GM21825 (cell line): ENCODE measurements at regions not wholly inside any gene's neighbourhood (a gene's known extent, or its start where the extent isn't known, plus 50 kb on each side); places are given as distances from the start of the nearest gene placed in this dataset.
"Not testable (repeated sequence)": the region's sequence is repeated elsewhere in the genome, so short reads cannot be mapped to it uniquely, and the experiment has no call there.

Experiments used
- ATAC-seq: cut with Tn5 transposase; IDR thresholded peaks from one replicate; pipeline ENCODE4 v1.9.1; 2021; ENCODE audit warnings: mild to moderate bottlenecking, moderate library complexity; ENCODE audit not compliant: unreplicated experiment

DNA sequence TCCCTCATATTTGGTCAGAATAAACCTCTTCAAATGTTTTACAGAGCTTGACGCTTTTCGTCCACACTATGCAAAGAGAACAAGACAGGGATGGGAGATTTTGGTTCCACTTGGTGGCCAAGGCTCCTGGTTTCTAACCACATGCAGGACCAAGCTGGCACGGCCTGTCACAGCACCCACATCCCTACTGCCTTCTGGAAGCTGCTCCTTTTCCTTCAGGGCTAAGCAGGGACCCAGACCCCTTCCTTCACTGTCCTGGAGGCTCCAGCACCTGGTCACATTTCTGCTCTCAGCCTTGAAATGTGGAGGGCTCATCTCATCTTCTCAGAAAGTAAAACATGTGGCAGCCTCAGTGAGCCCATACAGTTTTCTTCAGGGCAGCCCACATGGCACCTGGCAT, 50.4 kb upstream of the ARHGEF7 start:
- no peak for ATAC-seq

DNA sequence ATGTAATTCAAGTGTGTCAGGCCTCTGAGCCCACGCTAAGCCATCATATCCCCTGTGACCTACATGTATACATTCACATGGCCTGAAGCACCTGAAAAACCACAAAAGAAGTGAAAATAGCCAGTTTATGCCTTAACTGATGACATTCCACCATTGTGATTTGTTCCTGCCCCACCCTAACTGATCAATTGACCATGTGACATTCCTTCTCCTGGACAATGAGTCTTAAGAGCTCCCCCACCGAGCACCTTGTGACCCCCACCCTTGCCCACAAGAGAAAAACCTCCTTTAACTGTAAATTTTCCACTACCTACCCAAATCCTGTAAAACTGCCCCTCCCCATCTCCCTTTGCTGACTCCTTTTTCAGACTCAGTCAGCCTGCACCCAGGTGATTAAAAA, 52.1 kb upstream of the ARHGEF7 start:
- no peak for ATAC-seq

DNA sequence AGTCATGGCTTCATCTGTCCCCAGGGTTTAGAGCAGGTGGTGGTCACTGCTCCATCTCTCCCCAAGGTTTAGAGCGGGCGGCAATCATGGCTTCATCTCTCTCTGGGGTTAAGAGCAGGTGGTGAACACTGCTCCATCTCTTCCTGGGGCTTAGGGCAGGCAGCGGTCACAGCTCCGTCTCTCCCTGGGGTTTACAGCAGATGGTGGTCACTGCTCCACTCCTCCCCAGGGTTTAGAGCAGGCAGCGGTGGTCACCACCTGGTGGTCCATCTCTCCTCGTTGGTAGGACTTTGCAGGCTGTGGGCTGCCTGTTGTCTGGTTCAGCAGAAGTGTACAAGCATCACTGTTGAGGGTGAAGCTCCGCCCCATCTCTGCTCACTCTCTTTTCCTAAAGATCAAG, 52.8 kb upstream of the ARHGEF7 start:
- ATAC-seq: no peak

DNA sequence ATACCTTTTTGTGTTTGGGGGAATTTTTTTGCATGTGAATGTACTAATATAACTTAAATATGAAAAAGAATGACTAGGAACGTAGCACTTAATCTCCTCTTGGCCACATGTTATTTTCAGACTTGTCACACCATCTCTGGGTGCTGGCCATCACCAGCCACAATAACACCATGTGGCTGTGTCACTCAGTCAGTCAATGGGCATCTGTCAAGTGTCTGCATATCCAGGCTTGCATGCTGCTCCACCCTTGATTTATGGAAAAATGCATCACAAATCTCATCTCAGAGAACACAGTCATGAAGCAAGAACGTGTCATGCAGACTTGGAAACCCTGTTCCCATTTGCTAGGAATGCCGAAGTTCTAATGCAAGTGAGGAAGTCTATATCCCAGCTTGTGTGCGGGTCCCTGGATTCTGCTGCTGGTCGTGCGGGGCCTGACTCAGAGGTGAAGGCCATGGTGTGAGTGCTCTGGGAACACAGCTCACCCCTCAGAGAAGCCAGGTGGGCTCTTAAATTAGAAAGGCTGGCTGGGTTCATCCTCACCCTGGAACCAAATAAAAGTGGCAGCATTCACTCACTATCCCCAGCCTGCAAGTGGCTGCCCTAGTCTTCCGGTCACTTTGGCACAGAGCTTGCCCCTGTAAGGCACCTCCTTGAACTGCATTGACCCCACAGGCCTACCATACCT, 53.6 kb upstream of the ARHGEF7 start:
- no peak for ATAC-seq

DNA sequence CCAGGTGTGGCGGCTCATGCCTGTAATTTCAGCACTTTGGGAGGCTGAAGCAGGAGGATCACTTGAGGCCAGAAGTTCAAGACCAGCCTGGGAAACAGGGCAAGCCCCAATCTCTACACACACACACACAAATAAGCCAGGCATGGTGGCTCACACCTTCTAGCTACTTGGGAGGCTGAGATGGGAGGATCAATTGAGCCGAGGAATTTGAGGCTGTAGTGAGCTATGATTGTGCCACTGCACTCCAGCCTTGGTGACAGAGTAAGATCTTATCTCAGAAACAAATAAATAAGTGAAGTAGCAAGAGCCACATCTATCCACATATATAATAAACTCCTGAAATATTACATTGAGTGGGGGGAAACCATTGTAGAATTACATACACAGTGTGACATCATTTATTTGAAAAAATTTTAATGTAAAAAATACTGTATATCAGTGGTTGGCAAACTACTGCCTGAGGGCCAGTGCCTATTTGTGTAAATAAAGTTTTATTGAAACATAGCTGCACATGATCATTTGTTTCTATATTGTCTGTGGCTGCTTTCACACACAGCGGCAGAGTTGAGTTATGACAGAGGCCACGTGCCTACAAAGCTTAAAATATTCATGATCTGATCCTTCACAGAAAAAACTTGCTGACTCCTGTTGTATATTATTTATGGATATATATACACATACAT, 54.7 kb upstream of the ARHGEF7 start:
- ATAC-seq: no peak

DNA sequence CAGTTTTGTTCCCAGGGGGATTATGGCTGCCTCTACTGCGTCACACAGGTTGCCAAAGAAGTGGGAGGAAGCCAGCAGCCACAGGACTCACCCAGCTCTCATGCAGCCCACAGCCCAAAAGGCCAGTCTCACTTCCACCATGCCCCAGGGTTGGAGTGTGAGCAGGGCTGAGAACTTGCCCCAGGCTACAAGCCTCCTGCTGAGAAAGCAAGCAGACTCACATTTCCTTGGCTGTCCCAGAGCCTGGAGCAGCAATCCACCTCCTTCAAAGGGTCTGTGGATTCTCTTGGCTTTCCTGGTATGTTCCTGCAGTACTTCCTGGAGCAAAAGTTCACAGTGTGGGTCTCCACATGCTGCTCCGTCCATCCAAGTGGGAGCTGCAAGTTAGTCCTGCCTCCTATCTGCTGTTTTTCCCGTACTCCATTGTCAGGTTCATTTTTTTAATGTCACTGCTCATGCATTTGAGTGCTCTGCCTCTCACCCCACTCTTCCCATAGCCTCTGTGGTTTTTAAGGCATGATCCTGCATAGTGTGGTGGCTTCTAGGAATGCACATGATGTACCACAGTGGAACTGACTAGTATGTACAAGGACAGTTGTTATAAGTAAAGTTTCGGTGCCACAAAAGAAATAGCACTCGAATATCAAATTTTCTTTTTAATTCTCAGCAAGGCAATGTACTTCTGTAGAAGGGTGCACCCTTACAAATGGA, 56.2 kb upstream of the ARHGEF7 start:
- no peak for ATAC-seq

DNA sequence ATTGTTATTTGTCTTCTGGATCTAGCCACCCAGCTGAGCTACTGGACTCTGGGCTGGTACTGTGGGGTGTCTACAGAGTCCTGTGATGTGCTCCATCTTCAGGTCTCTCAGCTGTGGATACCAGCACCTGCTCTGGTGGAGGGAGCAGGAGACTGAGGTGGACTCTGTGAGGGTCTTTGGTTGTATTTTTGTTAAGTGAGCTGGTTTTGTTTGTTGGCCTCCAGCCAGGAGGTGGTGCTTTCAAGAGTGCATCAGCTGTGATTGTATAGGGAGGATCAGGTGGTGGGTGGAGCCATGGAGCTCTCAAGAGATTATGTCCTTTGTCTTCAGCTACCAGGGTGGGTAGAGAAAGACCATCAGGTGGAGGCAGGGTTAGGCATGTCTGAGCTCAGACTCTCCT, 56.8 kb upstream of the ARHGEF7 start:
- ATAC-seq: not testable (repeated sequence)

DNA sequence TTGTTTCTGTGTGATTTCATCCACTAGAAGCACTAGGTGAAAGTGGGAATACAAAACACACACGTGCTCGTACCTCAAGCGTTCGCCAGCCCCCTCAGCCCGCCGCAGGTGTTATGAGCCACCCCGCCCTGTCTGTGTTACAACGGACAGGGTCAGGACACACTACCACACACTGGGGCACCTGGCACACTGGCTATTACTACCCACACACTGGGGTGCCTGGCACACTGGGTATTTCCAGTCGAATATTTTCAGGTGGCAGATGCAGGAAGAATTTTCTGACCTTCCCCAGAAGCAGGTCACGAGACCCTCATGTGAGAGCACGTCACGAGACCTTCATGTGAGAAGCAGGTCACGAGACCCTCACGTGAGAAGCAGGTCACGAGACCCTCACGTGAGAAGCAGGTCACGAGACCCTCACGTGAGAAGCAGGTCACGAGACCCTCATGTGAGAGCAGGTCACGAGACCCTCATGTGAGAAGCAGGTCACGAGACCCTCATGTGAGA, 63.3 kb upstream of the ARHGEF7 start:
- ATAC-seq: not testable (repeated sequence)

DNA sequence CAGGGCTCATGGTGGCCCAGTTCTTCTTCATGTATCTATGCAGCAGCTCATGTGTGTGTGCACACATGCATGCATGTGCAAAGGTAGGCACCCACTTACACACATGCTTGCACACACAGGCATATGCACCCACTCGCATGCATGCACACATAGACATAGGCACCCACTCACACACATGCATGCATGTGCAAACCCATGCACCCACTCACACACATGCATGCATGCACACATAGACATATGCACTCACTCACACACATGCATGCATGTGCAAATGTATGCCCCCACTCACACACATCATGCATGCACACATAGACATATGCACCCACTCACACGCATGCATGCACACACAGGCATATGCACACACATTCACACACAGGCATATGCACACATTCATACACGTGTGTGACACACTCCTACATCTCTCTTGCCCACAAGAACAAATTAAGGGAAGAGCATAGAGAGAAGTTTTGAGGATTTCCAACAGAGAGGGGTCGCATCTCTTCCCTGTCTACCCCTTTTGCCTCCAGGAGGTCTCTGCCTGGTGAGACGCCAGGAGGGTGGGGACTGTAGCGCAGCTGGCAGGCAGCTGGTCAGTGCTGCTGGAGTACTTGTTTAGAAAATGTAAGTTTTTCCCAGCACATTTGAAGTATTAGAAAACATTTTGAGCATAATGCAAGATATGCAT, 63.9 kb upstream of the ARHGEF7 start:
- no peak for ATAC-seq

DNA sequence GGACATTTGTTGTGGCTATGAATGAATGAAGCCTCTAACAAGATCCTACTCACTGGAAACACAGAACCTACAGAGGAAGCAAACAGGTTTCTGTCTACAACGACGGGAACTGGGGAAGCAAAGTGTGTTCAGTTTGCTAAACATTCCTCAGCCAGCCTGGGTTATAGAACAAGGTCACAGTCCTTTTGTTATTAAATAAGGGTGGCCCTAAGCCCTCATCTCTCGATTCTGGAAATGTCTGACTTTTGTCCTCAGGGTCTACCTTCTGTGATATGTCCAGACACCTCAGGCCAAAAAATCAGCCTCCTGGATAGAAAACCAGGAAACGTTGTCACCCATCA, 64.6 kb upstream of the ARHGEF7 start:
- no peak for ATAC-seq

DNA sequence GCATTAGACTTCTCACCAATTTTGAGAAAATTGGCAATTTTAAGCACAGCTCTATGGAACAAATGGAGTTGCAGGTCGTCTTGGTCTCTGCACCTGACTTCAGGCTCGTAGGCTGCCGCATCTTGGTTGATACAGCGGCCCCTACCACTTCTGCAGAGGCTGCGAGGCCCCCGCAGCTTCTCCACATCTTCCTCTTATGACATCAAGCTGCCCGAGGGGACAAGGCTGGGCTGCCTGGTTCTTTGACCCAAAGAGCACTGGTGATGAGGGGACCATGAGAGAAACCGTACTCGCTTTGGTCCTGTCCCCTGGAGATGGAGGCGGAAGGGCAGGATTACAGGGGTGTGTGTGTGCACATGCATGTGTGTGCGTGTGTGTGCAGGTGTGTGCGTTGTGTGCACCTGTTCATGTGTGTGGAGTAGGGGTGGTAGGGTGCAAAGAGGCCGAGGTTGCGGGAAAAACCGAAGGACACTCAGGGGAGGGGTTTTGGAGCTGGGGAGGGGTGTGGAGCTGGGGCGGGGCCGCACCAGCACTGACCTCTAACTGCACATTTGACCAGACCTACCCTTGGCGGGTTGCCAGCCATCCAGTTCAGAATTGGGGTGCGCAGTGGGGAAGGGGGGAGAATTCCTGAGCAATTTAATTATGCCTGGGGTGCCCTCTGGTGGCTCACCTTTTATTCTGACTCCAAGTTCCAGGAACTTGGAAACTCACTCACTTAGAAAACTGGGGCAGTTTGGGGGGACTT, 65.1 kb upstream of the ARHGEF7 start:
- ATAC-seq: no peak

DNA sequence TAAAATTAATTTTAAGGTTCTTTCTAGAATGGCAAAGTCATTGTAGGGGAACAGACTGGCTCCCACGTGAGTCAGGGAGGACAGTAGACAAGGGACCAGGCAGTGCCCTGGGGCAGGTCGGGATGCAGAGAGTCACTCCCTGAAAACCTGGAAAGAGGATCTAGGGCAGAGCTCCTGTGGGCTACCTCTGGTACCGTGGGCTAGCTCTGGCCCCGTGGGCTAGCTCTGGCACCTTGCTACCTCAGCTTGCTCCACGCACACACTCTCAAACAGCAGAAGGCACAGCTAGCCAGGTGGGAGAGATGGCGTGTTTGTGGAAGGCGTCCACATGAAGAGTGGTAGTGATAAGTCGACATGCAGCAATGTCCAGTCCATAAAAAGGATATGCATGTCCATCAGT, 66.7 kb upstream of the ARHGEF7 start:
- ATAC-seq: no peak

DNA sequence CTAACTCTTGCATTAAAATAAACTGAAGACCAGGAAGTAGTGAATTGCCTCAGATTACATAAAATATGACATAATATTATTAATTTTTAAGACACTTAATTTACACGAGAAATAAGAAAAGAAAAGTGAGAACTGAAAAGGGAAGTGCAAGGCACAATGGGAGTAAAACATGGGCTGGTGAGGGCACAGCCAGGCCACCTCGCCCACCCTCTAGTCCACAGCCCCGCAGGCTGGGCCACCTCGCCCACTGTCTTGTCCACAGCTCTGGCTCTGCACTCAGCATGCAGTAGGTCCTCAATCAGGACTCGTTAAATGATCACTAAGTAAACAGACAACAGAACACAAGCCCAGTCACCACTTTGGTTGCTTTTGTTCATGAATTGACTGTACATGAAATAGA, 67.8 kb upstream of the ARHGEF7 start:
- ATAC-seq: no peak

DNA sequence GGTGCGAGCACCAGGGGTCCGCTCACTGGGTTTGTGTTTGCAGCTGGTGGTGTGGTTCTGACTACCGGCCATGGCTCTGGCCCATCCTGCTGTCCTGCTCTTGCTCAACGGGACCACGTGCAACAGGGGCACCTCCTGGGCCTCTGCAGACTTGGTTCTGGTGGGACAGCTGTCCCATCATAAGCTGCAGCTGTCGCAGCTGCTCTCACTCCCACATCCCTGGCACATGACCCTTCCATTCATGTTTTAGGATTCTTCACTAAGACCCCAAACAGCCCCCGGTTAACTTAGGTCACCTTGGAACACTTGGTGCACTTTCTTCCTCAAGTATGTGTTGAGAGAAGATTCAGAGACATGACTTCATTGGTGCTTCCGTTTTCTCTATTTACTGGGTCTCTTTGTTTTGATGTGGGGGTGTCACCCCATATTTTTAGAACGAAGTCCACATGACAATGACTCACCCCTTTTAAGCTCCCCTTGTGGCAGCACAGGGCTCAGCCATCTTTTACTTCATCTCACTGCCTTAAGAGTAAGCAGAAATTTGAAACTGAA, 68.4 kb upstream of the ARHGEF7 start:
- ATAC-seq: peak; percentile 61

DNA sequence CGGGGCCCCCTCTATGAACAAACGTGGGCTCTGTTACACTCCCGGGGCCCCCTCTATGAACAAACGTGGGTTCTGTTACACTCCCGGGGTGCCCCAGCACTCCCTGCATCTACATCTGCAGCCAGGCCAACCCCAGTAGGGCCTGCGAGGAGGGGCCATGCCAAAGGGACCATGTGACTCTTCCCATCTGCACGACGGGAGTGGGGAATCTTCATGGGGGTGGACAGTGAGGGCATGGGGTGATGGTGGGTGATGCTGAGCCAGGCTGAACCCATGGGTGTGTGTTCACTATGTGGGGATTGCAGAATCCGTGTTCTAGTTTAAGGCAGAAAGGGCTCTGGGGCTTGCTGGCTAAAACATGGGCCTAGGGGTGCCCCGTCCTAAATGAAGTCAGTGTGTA, 69.9 kb upstream of the ARHGEF7 start:
- ATAC-seq: no peak

DNA sequence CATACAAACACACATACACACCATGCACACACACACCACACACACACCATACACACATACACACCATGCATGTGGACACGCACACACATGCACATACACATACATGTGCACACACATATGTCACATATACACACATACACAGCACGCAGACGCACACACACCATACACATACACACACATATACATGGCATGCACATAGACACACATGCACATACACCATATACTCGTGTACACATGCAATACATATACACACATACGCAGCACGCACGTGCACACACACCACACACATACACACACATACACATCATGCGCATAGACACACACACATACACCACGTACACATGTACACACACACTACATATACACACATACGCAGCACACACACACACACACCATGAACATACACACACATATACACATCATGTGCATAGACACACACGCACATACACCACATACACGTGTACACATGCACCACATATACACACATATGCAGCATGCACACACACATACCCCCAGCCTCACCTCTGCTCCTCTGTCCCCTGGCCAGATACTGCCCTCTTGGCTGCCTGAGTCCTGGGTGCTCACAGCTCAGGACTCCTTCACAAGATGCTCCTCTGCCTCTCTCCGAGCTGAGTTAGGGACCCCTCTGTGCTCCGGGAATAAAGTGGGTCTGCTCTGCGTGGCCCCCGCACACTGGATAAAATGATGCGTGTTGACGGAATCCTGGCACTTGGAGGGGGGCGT, 70.9 kb upstream of the ARHGEF7 start:
- no peak for ATAC-seq

DNA sequence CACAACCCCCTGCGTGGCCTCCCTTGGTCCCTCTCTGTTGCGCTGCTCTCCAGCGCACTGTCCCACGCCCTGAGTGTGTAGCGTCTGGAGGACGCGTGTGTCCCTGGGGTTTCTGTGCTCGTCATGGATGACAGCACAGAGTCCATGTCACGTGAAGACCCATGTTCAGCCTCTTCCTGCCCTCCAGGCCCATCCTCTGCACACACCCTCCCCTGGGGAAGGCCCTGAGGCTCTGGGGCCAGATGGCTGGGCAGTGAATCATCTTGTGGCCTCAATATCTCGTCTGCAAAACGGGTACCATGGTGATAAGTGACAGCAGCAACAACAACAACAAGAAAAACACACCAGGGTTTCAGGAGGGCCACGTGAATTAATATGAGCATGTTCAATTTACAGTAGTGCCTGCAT, 71.5 kb upstream of the ARHGEF7 start:
- no peak for ATAC-seq

DNA sequence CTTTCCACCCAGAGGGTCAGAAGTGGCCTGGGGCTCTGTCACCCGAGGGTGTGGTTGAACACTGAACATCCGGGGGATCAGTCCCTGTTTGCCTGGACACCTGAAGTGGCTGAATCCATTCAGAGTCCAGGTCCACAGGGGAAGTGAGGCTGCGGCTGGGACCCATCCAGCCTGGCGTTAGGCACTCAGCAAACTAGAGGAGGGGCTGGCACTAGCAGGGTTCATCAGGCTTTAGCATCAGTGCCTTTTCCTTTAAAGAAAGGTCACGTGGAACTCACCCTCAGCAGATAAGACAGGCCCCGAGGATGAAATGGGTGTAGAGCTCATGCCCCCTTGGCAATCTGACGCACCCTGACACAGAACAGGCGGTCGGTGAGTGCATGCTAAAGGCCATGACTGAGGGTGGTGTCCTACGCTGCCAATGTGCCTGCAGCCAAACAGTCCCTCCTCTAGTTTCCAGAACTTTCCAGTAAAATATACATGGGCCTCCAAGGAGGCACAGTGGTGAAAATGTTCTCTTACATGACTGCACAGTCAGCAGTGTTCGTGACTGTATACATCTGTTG, 72.4 kb upstream of the ARHGEF7 start:
- ATAC-seq: no peak

DNA sequence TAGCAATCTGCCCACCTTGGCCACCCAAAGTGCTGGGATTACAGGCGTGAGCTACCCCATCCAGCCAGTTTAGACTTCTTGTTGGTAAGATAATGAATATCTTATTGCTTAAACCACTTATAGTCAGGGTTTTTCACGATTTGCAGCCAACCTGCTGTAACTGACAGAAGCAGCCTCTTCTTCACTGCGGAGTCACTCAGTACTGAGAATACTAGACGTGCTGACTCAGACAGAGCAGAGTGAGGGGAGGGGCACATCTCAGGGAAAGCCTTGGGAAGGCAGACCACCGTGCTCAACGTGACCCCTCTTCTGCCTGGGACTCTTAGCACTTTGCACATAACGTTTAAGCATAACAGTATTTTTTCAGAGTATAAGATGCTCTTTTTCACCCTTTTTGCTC, 74.3 kb upstream of the ARHGEF7 start:
- no peak for ATAC-seq

DNA sequence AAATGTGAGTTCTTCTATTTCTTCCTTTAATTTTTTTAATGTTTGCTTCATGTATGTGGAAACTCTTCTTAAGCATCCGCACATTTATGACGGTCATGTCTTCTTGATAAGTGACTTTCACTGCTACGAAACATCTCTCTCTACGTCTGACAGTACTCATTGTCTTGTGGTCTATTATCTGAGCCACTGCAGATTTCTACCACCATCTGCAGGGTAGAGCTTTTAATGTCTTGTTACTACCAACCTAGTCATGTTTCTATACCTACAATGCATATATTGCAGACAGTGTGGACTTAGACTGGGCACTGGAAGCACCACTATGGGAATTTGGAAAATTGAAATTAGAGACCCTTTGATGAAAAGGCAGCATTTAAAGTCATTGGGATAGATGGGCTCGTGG, 75.4 kb upstream of the ARHGEF7 start:
- ATAC-seq: no peak
